Mesothelial cell of epicardium (in vitro differentiated cells): ENCODE measurements at regions not wholly inside any gene's neighbourhood (a gene's known extent, or its start where the extent isn't known, plus 50 kb on each side); places are given as distances from the start of the nearest gene placed in this dataset.

Experiments
- DNase-seq, 2 experiments: peaks; one replicate each; pipeline ENCODE4 v3.0.0; 2021; ENCODE audit warnings: low spot score in 2 of 2; ENCODE audit not compliant: unreplicated experiment in 2 of 2
- H3K27ac Mint-ChIP-seq: 2 replicates; pipeline ENCODE4 v1.8.0; 2021; ENCODE audit warnings: mixed read lengths
- H3K27me3 Mint-ChIP-seq: 2 replicates; pipeline ENCODE4 v1.8.0; 2021; ENCODE audit warnings: low read depth, mixed read lengths
- H3K36me3 Mint-ChIP-seq: 2 replicates; pipeline ENCODE4 v1.8.0; 2021; ENCODE audit warnings: mixed read lengths
- H3K4me1 Mint-ChIP-seq: 2 replicates; pipeline ENCODE4 v1.8.0; 2021; ENCODE audit warnings: mixed read lengths
- H3K4me3 Mint-ChIP-seq: 2 replicates; pipeline ENCODE4 v1.8.0; 2021; ENCODE audit warnings: mild to moderate bottlenecking, moderate library complexity, mixed read lengths
- H3K9me3 Mint-ChIP-seq: 2 replicates; pipeline ENCODE4 v1.8.0; 2021; ENCODE audit warnings: mixed read lengths
- TF ChIP-seq, protein P1 (sequence below): fragments of 200-600 bp; sonication (generic); IDR thresholded peaks from one replicate; pipeline ENCODE4 v1.5.0; 2021; ENCODE audit warnings: antibody characterized with exemption; ENCODE audit not compliant: unreplicated experiment

DNA sequence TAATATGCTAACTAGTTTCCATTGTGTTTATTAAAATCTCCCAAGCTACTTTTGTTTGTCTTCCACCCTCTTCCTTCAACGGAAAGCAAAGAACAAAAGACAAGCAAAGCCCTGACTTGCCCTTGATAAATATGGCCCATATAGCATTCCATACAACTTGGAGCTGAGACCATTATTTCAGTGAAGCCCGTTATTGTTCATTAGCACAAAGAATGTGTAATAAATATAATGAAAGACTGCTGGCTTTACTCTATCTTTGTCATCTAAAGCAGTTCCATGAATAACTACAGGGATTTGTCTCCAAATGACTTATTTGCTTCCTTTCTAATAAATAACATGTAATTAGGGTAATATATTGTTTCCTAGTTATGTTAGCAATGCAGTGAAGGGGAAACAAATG lies 270.7 kb upstream of the TLE4 start:
- Mint-ChIP-seq H3K27ac (no peak overlapping the region), H3K36me3 (no peaks in the 10 kb centered on the region), H3K4me3 (no peak overlapping the region), H3K4me1 (peaks cover 40% of the 10 kb centered on the region), H3K27me3 (peaks cover 46% of the 10 kb centered on the region), H3K9me3 (no peaks in the 10 kb centered on the region)
- DNase-seq = no peak
- TF ChIP-seq, protein P1, sequence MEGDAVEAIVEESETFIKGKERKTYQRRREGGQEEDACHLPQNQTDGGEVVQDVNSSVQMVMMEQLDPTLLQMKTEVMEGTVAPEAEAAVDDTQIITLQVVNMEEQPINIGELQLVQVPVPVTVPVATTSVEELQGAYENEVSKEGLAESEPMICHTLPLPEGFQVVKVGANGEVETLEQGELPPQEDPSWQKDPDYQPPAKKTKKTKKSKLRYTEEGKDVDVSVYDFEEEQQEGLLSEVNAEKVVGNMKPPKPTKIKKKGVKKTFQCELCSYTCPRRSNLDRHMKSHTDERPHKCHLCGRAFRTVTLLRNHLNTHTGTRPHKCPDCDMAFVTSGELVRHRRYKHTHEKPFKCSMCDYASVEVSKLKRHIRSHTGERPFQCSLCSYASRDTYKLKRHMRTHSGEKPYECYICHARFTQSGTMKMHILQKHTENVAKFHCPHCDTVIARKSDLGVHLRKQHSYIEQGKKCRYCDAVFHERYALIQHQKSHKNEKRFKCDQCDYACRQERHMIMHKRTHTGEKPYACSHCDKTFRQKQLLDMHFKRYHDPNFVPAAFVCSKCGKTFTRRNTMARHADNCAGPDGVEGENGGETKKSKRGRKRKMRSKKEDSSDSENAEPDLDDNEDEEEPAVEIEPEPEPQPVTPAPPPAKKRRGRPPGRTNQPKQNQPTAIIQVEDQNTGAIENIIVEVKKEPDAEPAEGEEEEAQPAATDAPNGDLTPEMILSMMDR = no peak

DNA sequence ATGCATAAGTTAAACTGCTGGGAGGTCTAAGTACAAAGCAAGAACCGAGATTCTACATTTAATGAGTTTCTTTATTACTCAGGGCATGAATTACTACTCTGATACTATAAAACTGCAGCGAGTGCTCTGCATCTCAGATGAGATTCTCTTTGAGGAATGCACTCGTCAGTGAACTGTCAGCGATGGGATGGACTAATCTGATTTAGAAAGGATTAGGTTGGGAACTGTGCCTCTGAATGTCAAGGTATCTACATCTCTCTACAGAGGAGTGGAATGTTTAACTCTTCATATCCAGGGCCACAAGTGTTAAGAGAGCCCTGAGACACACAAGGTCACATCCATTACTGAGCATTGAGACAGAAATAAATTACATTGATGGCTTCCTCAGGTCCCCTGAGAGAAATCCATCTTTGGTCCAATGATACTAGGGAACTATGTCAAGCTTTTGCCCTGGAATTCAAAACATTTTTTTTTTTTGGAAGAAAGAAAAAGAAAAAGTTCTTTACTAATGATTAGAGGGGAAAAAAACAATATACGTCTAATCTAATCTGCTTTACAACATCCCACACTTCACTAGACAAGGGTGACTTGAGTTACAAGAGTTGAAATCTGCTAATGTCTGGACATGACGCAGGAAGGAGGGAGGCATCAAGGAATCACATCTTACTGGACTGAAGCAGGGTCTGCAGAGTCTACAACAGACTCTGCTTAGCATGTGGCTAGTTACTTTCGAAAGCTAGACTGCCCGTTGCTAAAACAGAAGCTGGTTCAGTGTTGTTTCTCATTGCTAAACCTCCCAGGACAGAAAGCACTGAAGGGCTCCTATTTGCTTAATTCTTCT lies 270.0 kb upstream of the TLE4 start:
- H3K36me3 Mint-ChIP-seq = no peaks in the 10 kb centered on the region
- no peak for DNase-seq
- peak overlapping the region; percentile 2 for H3K27ac Mint-ChIP-seq
- TF ChIP-seq, protein P1 = no peak
- H3K4me3 Mint-ChIP-seq = no peak overlapping the region
- H3K27me3 Mint-ChIP-seq = peaks cover 48% of the 10 kb centered on the region
- no peaks in the 10 kb centered on the region for H3K9me3 Mint-ChIP-seq
- peaks cover 40% of the 10 kb centered on the region for H3K4me1 Mint-ChIP-seq

DNA sequence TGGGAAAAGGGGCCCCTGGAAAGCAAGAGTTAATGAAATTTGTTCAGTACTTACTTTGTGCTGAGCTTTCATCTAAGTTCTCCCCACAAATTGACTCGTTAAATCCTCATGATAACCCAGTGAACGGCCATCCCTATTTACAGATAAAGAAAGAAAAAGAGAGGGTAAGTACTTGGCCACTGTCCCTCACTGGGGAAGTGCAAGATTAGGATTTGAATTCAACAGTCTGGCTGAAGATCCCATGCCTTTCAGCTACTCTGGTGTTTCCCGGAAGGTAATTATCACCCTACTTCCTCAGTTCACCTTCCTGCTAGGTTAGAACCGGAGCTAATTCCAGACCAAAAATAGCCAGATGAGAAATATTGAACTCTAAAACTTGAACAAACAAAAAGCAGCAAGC lies 269.2 kb upstream of the TLE4 start:
- DNase-seq = no peak
- Mint-ChIP-seq H3K27me3 (peaks cover 45% of the 10 kb centered on the region), H3K27ac (no peak overlapping the region), H3K4me3 (no peak overlapping the region), H3K4me1 (peaks cover 40% of the 10 kb centered on the region), H3K36me3 (no peaks in the 10 kb centered on the region), H3K9me3 (no peaks in the 10 kb centered on the region)
- TF ChIP-seq, protein P1 = no peak

DNA sequence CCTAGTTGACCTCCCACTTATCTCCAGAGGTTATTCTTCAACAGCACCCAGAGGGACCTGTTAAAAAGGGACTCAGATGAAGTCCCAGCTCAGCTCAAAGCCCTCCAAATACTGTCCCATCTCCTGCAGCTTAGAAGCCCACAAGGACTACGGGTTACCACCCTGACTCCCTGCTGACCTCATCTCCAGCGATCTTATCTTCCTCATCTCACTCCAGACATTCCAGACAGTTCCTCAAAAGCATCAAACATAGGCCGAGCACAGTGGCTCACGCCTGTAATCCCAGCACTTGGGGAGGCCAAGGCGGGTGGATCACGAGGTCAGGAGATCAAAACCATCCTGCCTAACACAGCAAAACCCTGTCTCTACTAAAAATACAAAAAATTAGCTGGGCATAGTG lies 263.8 kb upstream of the TLE4 start:
- Mint-ChIP-seq H3K27ac (no peak overlapping the region), H3K9me3 (no peaks in the 10 kb centered on the region), H3K36me3 (no peaks in the 10 kb centered on the region), H3K4me1 (peaks cover 5% of the 10 kb centered on the region), H3K27me3 (peaks cover 32% of the 10 kb centered on the region), H3K4me3 (no peak overlapping the region)
- DNase-seq = no peak
- TF ChIP-seq, protein P1 = no peak

DNA sequence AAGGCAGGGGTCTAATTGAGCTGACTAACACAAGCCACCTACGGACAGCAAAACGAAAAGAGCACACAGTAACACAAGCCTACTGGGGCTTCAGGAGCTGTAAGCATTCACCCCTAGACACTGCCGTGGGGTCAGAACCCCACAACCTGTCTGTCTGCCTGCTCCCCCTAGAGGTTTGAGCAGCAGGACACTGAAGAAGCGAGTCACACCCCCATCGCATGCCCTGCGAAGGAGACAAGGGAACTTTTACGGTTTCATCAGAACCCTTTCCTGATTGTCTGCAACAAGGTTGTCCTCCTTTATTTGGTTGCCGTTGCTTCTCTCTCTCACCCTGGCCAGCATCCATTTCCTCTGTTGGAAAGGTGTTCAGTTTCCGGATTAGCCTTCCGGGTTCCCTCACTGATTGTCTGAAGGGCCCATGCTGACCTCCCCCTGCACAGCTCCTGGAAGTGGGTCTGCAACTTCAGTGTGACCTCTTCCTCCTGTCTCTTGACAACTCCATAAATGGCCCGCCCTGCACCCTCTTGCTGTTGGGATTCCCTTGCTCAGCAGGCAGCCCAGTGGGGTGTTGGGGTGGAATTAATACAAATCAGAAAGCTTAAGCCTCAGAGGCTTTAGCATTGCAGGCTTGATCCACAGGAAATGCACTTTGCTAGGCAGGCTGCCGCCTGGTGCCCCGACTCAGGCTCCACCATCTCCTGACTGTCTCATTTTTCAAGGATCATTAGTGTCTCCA lies 258.9 kb upstream of the TLE4 start:
- no peak overlapping the region for H3K27ac Mint-ChIP-seq
- no peak for DNase-seq
- TF ChIP-seq, protein P1 = no peak
- no peaks in the 10 kb centered on the region for H3K9me3 Mint-ChIP-seq
- no peak overlapping the region for H3K4me3 Mint-ChIP-seq
- H3K4me1 Mint-ChIP-seq = no peaks in the 10 kb centered on the region
- no peaks in the 10 kb centered on the region for H3K36me3 Mint-ChIP-seq
- peaks cover 19% of the 10 kb centered on the region for H3K27me3 Mint-ChIP-seq
